GM23338 (cell line): ENCODE measurements at regions not wholly inside any gene's neighbourhood (a gene's known extent, or its start where the extent isn't known, plus 50 kb on each side); places are given as distances from the start of the nearest gene placed in this dataset.

Experiments
- ATAC-seq: fragments of 200-7000 bp; cut with Tn5 transposase; 3 replicates; pipeline ENCODE4 v1.9.1; 2020
- DNase-seq: peaks from one replicate; pipeline ENCODE4 v3.0.0-alpha.2; 2015; ENCODE audit warnings: low spot score
- H2AFZ ChIP-seq: fragments of 200-600 bp; sonication (generic); 2 replicates; pipeline ENCODE4 v1.8.0; 2016; ENCODE audit warnings: antibody characterized with exemption, mild to moderate bottlenecking, moderate library complexity
- H3F3A ChIP-seq: fragments of 200-600 bp; sonication (generic); replicated peaks from 2 replicates; pipeline ENCODE4 v1.8.0; 2017; ENCODE audit warnings: antibody characterized with exemption, mixed run types, low read depth
- H3K27ac ChIP-seq: fragments of 200-600 bp; sonication (generic); 2 replicates; pipeline ENCODE4 v1.6.1; 2016; ENCODE audit warnings: low read depth
- H3K27me3 ChIP-seq: fragments of 200-600 bp; sonication (generic); 2 replicates; pipeline ENCODE4 v1.8.0; 2016; ENCODE audit warnings: mild to moderate bottlenecking, mixed run types, moderate library complexity; ENCODE audit not compliant: insufficient read depth
- H3K36me3 ChIP-seq: fragments of 200-600 bp; sonication (generic); 2 replicates; pipeline ENCODE4 v1.8.0; 2016; ENCODE audit warnings: mild to moderate bottlenecking; ENCODE audit not compliant: insufficient read depth
- H3K4me1 ChIP-seq: fragments of 200-600 bp; sonication (generic); 2 replicates; pipeline ENCODE4 v1.8.0; 2016; ENCODE audit warnings: mild to moderate bottlenecking, moderate library complexity; ENCODE audit not compliant: insufficient read depth
- H3K4me2 ChIP-seq: fragments of 200-600 bp; sonication (generic); 2 replicates; pipeline ENCODE4 v1.7.1; 2017; ENCODE audit warnings: mixed run types
- H3K4me3 ChIP-seq: fragments of 200-600 bp; sonication (generic); 2 replicates; pipeline ENCODE4 v1.6.1; 2016; ENCODE audit warnings: mixed run types
- H3K79me2 ChIP-seq: fragments of 200-600 bp; sonication (generic); replicated peaks from 2 replicates; pipeline ENCODE4 v1.8.0; 2017; ENCODE audit warnings: mild to moderate bottlenecking; ENCODE audit not compliant: insufficient read depth
- H3K9me2 ChIP-seq: fragments of 200-600 bp; sonication (generic); 2 replicates; pipeline ENCODE4 v1.8.0; 2017; ENCODE audit not compliant: insufficient read depth
- H4K20me1 ChIP-seq: fragments of 200-600 bp; sonication (generic); replicated peaks from 2 replicates; pipeline ENCODE4 v1.8.0; 2017; ENCODE audit warnings: mild to moderate bottlenecking; ENCODE audit not compliant: insufficient read depth
- H3K27ac Mint-ChIP-seq: 2 replicates; pipeline ENCODE4 v1.8.0; 2020; ENCODE audit warnings: inconsistent platforms, mild to moderate bottlenecking, moderate library complexity, mixed read lengths
- H3K27me3 Mint-ChIP-seq: 3 replicates; pipeline ENCODE4 v1.8.0; 2022; ENCODE audit warnings: low read depth, mild to moderate bottlenecking, moderate library complexity, mixed read lengths, inconsistent platforms; ENCODE audit not compliant: insufficient read depth, poor library complexity
- H3K36me3 Mint-ChIP-seq: 3 replicates; pipeline ENCODE4 v1.8.0; 2021; ENCODE audit warnings: low read depth, mild to moderate bottlenecking, inconsistent platforms, moderate library complexity, mixed read lengths
- H3K4me1 Mint-ChIP-seq: 3 replicates; pipeline ENCODE4 v1.8.0; 2020; ENCODE audit warnings: mild to moderate bottlenecking, inconsistent platforms, mixed read lengths
- H3K4me3 Mint-ChIP-seq: 3 replicates; pipeline ENCODE4 v1.8.0; 2021; ENCODE audit warnings: moderate library complexity, mild to moderate bottlenecking, inconsistent platforms, mixed read lengths
- H3K9me3 Mint-ChIP-seq: 3 replicates; pipeline ENCODE4 v1.8.0; 2020; ENCODE audit warnings: moderate library complexity, mild to moderate bottlenecking, inconsistent platforms, mixed read lengths
- CREB1 ChIP-seq: fragments of 250-450 bp; sonication (Bioruptor Pico); IDR thresholded peaks from 2 replicates; pipeline ENCODE4 v1.5.0; 2020; ENCODE audit warnings: low read depth, mild to moderate bottlenecking, moderate library complexity
- JUNB ChIP-seq: IDR thresholded peaks from one replicate; pipeline ENCODE4 v1.6.1; 2016; ENCODE audit warnings: antibody characterized with exemption; ENCODE audit not compliant: unreplicated experiment
- NANOG ChIP-seq: IDR thresholded peaks from 2 replicates; pipeline ENCODE4 v1.6.1; 2016; ENCODE audit warnings: antibody characterized with exemption, borderline replicate concordance
- POLR2AphosphoS5 ChIP-seq: IDR thresholded peaks from 2 replicates; pipeline ENCODE4 v1.6.1; 2016; ENCODE audit warnings: antibody characterized with exemption, low read depth
- STAT1 ChIP-seq: IDR thresholded peaks from one replicate; pipeline ENCODE4 v1.6.1; 2016; ENCODE audit warnings: antibody characterized with exemption; ENCODE audit not compliant: unreplicated experiment
- ZNF114 ChIP-seq: fragments of 250-450 bp; sonication (Bioruptor Pico); IDR thresholded peaks from 2 replicates; pipeline ENCODE4 v1.5.0; 2020; ENCODE audit warnings: mild to moderate bottlenecking, moderate library complexity
- ZNF331 ChIP-seq: fragments of 250-450 bp; sonication (Bioruptor Pico); IDR thresholded peaks from 2 replicates; pipeline ENCODE4 v1.5.0; 2020; ENCODE audit warnings: low read depth, mild to moderate bottlenecking, moderate library complexity
- TF ChIP-seq, protein P1 (sequence below), 2 experiments: fragments of 200-600 bp in 1 of 2; sonication (generic) in 1 of 2; conservative IDR thresholded peaks; 2 replicates each; pipeline versions ENCODE4 v1.5.1 to v1.6.1; 2016 to 2017; ENCODE audit warnings: antibody characterized with exemption in 2 of 2, low read depth in 2 of 2, mild to moderate bottlenecking in 2 of 2, moderate library complexity in 1 of 2
- TF ChIP-seq, protein P2 (sequence below): IDR thresholded peaks from 2 replicates; pipeline ENCODE4 v1.6.1; 2016; ENCODE audit warnings: antibody characterized with exemption
- TF ChIP-seq, protein P3 (sequence below): IDR thresholded peaks from one replicate; pipeline ENCODE4 v1.6.1; 2018; ENCODE audit warnings: antibody characterized with exemption; ENCODE audit not compliant: unreplicated experiment

DNA sequence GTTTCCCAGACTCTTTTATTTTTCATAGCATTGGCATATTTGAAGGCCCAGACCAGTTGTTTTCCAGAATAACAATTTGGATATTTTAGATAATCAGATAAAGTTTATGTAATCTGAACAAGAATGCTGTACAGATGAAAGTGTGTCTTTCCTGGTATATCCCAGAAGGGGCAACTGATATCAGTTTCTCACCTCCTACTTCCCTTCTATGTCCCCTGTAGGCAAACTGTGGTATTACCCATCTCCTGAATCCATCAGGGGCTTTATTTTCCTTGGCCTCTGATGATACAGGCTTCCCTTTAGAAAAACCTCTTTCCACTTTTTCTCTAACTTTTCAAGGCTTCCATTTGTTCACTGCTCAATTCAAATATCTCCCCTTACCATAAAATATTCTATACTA, 87.5 kb upstream of the RGS1 start:
- Mint-ChIP-seq H3K9me3 (0 out of 3 replicates have a peak, but pooled peaks cover 4% of the 10 kb centered on the region), H3K27me3 (no peaks in the 10 kb centered on the region), H3K4me3 (no peak overlapping the region), H3K27ac (no peak overlapping the region), H3K36me3 (no peaks in the 10 kb centered on the region), H3K4me1 (peaks cover 3% of the 10 kb centered on the region)
- no peaks in the 10 kb centered on the region for H3K27me3 ChIP-seq
- no peak overlapping the region for H2AFZ ChIP-seq
- H3K79me2 ChIP-seq: no peaks in the 10 kb centered on the region
- H4K20me1 ChIP-seq: no peaks in the 10 kb centered on the region
- H3K27ac ChIP-seq: no peak overlapping the region
- 0 out of 2 replicates have a peak, but pooled peaks cover 8% of the 10 kb centered on the region for H3K4me1 ChIP-seq
- H3F3A ChIP-seq: no peaks in the 10 kb centered on the region
- H3K9me2 ChIP-seq: no peaks in the 10 kb centered on the region
- DNase-seq: peak; percentile 69
- 0 out of 2 replicates have a peak, but pooled peaks cover 2% of the 10 kb centered on the region for H3K36me3 ChIP-seq
- TF ChIP-seq, protein P1, sequence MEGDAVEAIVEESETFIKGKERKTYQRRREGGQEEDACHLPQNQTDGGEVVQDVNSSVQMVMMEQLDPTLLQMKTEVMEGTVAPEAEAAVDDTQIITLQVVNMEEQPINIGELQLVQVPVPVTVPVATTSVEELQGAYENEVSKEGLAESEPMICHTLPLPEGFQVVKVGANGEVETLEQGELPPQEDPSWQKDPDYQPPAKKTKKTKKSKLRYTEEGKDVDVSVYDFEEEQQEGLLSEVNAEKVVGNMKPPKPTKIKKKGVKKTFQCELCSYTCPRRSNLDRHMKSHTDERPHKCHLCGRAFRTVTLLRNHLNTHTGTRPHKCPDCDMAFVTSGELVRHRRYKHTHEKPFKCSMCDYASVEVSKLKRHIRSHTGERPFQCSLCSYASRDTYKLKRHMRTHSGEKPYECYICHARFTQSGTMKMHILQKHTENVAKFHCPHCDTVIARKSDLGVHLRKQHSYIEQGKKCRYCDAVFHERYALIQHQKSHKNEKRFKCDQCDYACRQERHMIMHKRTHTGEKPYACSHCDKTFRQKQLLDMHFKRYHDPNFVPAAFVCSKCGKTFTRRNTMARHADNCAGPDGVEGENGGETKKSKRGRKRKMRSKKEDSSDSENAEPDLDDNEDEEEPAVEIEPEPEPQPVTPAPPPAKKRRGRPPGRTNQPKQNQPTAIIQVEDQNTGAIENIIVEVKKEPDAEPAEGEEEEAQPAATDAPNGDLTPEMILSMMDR (conservative IDR thresholded peaks at IDR 0.05; ENCODE audit: low read depth in 2 of 2): peak; percentile 36 to 59; a peak in 3 of 4 replicates
- TF ChIP-seq POLR2AphosphoS5: no peak
- ATAC-seq: peak; percentile 73
- no peak overlapping the region for H3K4me3 ChIP-seq
- no peak overlapping the region for H3K4me2 ChIP-seq

DNA sequence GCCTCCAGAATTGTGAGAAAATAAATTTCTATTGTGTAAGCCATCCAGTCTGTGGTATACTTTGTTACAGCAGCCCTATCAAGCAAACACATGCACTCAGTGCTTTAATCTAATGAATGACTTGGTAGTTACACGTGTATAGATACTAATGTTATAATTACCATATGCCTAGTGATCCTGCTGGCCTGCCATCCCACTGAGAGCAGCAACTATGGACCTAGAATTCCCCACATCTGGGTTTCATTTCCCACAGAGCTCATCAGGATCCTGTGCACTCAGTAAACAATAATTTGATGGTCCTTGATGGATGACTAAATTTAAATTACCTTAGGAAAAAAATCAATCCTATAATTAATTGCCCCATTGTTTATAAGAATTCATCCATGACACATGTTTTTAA, 86.5 kb upstream of the RGS1 start:
- H3K36me3 ChIP-seq: 0 out of 2 replicates have a peak, but pooled peaks cover 2% of the 10 kb centered on the region
- no peak overlapping the region for H3K4me2 ChIP-seq
- no peak overlapping the region for H2AFZ ChIP-seq
- no peak overlapping the region for H3K4me3 Mint-ChIP-seq
- DNase-seq (no peak), ATAC-seq (no peak)
- H3K27me3 ChIP-seq: no peaks in the 10 kb centered on the region
- H3K4me3 ChIP-seq: no peak overlapping the region
- no peak overlapping the region for H3K27ac ChIP-seq
- H3F3A ChIP-seq: no peaks in the 10 kb centered on the region
- no peaks in the 10 kb centered on the region for H4K20me1 ChIP-seq
- H3K27ac Mint-ChIP-seq: no peak overlapping the region
- H3K79me2 ChIP-seq: no peaks in the 10 kb centered on the region
- TF ChIP-seq, protein P2, sequence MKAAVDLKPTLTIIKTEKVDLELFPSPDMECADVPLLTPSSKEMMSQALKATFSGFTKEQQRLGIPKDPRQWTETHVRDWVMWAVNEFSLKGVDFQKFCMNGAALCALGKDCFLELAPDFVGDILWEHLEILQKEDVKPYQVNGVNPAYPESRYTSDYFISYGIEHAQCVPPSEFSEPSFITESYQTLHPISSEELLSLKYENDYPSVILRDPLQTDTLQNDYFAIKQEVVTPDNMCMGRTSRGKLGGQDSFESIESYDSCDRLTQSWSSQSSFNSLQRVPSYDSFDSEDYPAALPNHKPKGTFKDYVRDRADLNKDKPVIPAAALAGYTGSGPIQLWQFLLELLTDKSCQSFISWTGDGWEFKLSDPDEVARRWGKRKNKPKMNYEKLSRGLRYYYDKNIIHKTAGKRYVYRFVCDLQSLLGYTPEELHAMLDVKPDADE: no peak
- no peak for TF ChIP-seq JUNB
- no peak for TF ChIP-seq ZNF331 (CRISPR knock-in tag)
- H3K9me3 Mint-ChIP-seq: 0 out of 3 replicates have a peak, but pooled peaks cover under 1% of the 10 kb centered on the region
- H3K9me2 ChIP-seq: no peaks in the 10 kb centered on the region
- H3K4me1 Mint-ChIP-seq: peaks cover 3% of the 10 kb centered on the region
- no peaks in the 10 kb centered on the region for H3K36me3 Mint-ChIP-seq
- 0 out of 2 replicates have a peak, but pooled peaks cover 8% of the 10 kb centered on the region for H3K4me1 ChIP-seq
- no peaks in the 10 kb centered on the region for H3K27me3 Mint-ChIP-seq

DNA sequence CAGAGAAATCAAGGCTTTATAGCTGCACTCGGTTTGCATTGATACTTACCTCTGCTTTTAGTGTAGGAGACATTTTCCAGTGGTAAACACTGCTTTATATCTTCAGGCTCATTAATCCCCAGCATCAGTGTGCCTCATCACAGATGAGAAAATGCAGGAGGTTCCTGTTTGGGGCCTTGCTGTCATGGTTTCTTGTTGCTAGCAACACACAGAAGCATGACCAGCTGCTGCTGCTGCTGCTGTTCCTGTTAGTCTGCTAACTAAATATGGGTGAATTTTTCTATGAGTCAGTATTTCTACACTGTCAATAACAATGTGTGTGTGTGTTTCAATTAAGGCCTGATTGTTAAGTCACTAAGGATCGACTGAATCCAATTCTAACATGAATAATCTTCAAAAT, 85.8 kb upstream of the RGS1 start:
- no peak overlapping the region for H3K4me2 ChIP-seq
- Mint-ChIP-seq H3K27me3 (no peaks in the 10 kb centered on the region), H3K9me3 (no peaks in the 10 kb centered on the region), H3K36me3 (no peaks in the 10 kb centered on the region), H3K4me1 (peaks cover 3% of the 10 kb centered on the region), H3K4me3 (no peak overlapping the region), H3K27ac (no peak overlapping the region)
- no peaks in the 10 kb centered on the region for H3K27me3 ChIP-seq
- no peak overlapping the region for H3K4me3 ChIP-seq
- 0 out of 2 replicates have a peak, but pooled peaks cover 8% of the 10 kb centered on the region for H3K4me1 ChIP-seq
- no peak overlapping the region for H2AFZ ChIP-seq
- no peaks in the 10 kb centered on the region for H3K79me2 ChIP-seq
- peak; percentile 25 for DNase-seq
- H4K20me1 ChIP-seq: no peaks in the 10 kb centered on the region
- H3K27ac ChIP-seq: no peak overlapping the region
- H3K36me3 ChIP-seq: 0 out of 2 replicates have a peak, but pooled peaks cover 2% of the 10 kb centered on the region
- ATAC-seq: no peak
- no peaks in the 10 kb centered on the region for H3F3A ChIP-seq
- H3K9me2 ChIP-seq: no peaks in the 10 kb centered on the region
- TF ChIP-seq ZNF114 (CRISPR knock-in tag): no peak
- TF ChIP-seq, protein P1 (conservative IDR thresholded peaks at IDR 0.05; ENCODE audit: low read depth in 2 of 2): no peak
- TF ChIP-seq JUNB: no peak
- no peak for TF ChIP-seq CREB1 (CRISPR knock-in tag)
- TF ChIP-seq, protein P3, sequence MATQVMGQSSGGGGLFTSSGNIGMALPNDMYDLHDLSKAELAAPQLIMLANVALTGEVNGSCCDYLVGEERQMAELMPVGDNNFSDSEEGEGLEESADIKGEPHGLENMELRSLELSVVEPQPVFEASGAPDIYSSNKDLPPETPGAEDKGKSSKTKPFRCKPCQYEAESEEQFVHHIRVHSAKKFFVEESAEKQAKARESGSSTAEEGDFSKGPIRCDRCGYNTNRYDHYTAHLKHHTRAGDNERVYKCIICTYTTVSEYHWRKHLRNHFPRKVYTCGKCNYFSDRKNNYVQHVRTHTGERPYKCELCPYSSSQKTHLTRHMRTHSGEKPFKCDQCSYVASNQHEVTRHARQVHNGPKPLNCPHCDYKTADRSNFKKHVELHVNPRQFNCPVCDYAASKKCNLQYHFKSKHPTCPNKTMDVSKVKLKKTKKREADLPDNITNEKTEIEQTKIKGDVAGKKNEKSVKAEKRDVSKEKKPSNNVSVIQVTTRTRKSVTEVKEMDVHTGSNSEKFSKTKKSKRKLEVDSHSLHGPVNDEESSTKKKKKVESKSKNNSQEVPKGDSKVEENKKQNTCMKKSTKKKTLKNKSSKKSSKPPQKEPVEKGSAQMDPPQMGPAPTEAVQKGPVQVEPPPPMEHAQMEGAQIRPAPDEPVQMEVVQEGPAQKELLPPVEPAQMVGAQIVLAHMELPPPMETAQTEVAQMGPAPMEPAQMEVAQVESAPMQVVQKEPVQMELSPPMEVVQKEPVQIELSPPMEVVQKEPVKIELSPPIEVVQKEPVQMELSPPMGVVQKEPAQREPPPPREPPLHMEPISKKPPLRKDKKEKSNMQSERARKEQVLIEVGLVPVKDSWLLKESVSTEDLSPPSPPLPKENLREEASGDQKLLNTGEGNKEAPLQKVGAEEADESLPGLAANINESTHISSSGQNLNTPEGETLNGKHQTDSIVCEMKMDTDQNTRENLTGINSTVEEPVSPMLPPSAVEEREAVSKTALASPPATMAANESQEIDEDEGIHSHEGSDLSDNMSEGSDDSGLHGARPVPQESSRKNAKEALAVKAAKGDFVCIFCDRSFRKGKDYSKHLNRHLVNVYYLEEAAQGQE: no peak
- no peak for TF ChIP-seq STAT1
- TF ChIP-seq ZNF331 (CRISPR knock-in tag): no peak
- no peak for TF ChIP-seq NANOG
